ENCODE measurements at regions not wholly inside any gene's neighbourhood (a gene's known extent, or its start where the extent isn't known, plus 50 kb on each side); places are given as distances from the start of the nearest gene placed in this dataset.

GRCh38 chr12:127120851-127121250, 1146.1 kb upstream of the TMEM132C start:
- H3K4me3 ChIP-seq (ENCODE audit: extremely low read depth in 1 of 4, insufficient read depth in 2 of 4, low read depth in 3 of 4, low read length in 4 of 4), result no peak overlapping the region
- no peak overlapping the region for H2BK20ac ChIP-seq (ENCODE audit: low read length)
- H3K23me2 ChIP-seq (ENCODE audit: low read depth, low read length), result no peaks in the 10 kb centered on the region
- 89% methylated on average over 3 of the region's 3 CpGs; no CpG with 5 or more reads in 1 of the 2 experiments for WGBS, 2 experiments (ENCODE audit: extremely low coverage in 1 of 2, insufficient coverage in 1 of 2, insufficient read length in 1 of 2, insufficient replicate concordance in 2 of 2, low coverage in 1 of 2, low lambda C conversion rate in 2 of 2, missing lambda C conversion rate in 1 of 2)
- no peak overlapping the region for H4K5ac ChIP-seq (ENCODE audit: insufficient read length, low read depth, low read length)
- H3K4ac ChIP-seq (replicated peaks; ENCODE audit: insufficient read length, low read depth, low read length), result no peak overlapping the region
- no peak overlapping the region for H3K4me2 ChIP-seq (ENCODE audit: insufficient read depth in 1 of 2, low read depth in 2 of 2, low read length in 2 of 2)
- DNase-seq (ENCODE audit: low read depth in 1 of 2, low spot score in 2 of 2) (no peak), FAIRE-seq (no peak)
- no peak overlapping the region for H3K18ac ChIP-seq (ENCODE audit: extremely low read depth, low read length)
- H3K14ac ChIP-seq (ENCODE audit: insufficient read length), result no peak overlapping the region
- H2AFZ ChIP-seq (ENCODE audit: low read length), result no peak overlapping the region
- TF ChIP-seq TCF12 (IDR thresholded peaks at IDR 0.05; ENCODE audit: low read depth, low read length), result no peak
- TF ChIP-seq PHF8 (conservative IDR thresholded peaks at IDR 0.05; ENCODE audit: low read depth, low read length), result no peak
- no peak for TF ChIP-seq FOSL1 (IDR thresholded peaks at IDR 0.05; ENCODE audit: insufficient read depth, low read depth, low read length)
- TF ChIP-seq KDM1A (IDR thresholded peaks at IDR 0.05; ENCODE audit: borderline replicate concordance, low read length), result no peak
- TF ChIP-seq CHD1 (IDR thresholded peaks at IDR 0.05; ENCODE audit: low read depth, low read length), result no peak
- TF ChIP-seq MAFK (IDR thresholded peaks at IDR 0.05; ENCODE audit: low read depth, low read length), result no peak
- no peak for TF ChIP-seq CREB1 (IDR thresholded peaks at IDR 0.05)
- TF ChIP-seq CTBP2 (IDR thresholded peaks at IDR 0.05; ENCODE audit: borderline replicate concordance, insufficient read depth, insufficient read length, low read length), result no peak
- ChIA-PET POLR2A (ENCODE audit: partially characterized antibody) (no interaction called here), CTCF (ENCODE audit: partially characterized antibody) (interaction anchor here (1.8 kb wide), 1 partner anchor 12 kb away, joined by 11 read pairs; no protein-coding TSS in a partner anchor)
- H3K4me1 ChIP-seq (replicated peaks in 1 of 4; ENCODE audit: control insufficient read depth in 3 of 4, insufficient read depth in 4 of 4, low read length in 3 of 4), result no peaks in the 10 kb centered on the region
- H2AK5ac ChIP-seq (ENCODE audit: low read depth, low read length), result no peak overlapping the region
- no peak overlapping the region for H3K23ac ChIP-seq (ENCODE audit: insufficient read length)
- H3K56ac ChIP-seq (replicated peaks; ENCODE audit: insufficient read length, low read depth, low read length), result no peak overlapping the region
- no peak overlapping the region for H4K91ac ChIP-seq (replicated peaks; ENCODE audit: insufficient read length, low read length)
- no peaks in the 10 kb centered on the region for H3K79me2 ChIP-seq (ENCODE audit: control insufficient read depth in 1 of 2, insufficient read depth in 2 of 2, low read length in 2 of 2)
- no peaks in the 10 kb centered on the region for H3K79me1 ChIP-seq (ENCODE audit: low read depth, low read length)
- H2BK120ac ChIP-seq (replicated peaks; ENCODE audit: low read depth, low read length), result no peak overlapping the region
- no peak overlapping the region for H2BK5ac ChIP-seq (ENCODE audit: low read depth, low read length)
- H3K36me3 ChIP-seq (ENCODE audit: control insufficient read depth in 2 of 4, insufficient read depth in 4 of 4, low read length in 3 of 4), result no peaks in the 10 kb centered on the region
- no peaks in the 10 kb centered on the region for H3K9me3 ChIP-seq (ENCODE audit: insufficient read depth in 2 of 2, low read depth in 1 of 2, low read length in 1 of 2)
- no peak overlapping the region for H3K27ac ChIP-seq (ENCODE audit: low read depth, low read length)
- no peak overlapping the region for H3K9ac ChIP-seq (replicated peaks in 1 of 4; ENCODE audit: extremely low read depth in 1 of 4, low read depth in 3 of 4, low read length in 3 of 4)
- no peak overlapping the region for H2BK12ac ChIP-seq (ENCODE audit: low read depth, low read length)
- no peaks in the 10 kb centered on the region for H4K20me1 ChIP-seq (replicated peaks in 1 of 2; ENCODE audit: control insufficient read depth in 1 of 2, insufficient read depth in 2 of 2, low read length in 2 of 2)
- H4K8ac ChIP-seq (ENCODE audit: extremely low read depth, insufficient read depth, low read length), result no peak overlapping the region
- H2BK15ac ChIP-seq (ENCODE audit: low read length), result no peak overlapping the region
- H3K27me3 ChIP-seq (replicated peaks in 1 of 4; ENCODE audit: control insufficient read depth in 3 of 4, extremely low read depth in 1 of 4, insufficient read depth in 3 of 4, low read length in 3 of 4), result no peaks in the 10 kb centered on the region
